ENCODE measurements at regions not wholly inside any gene's neighbourhood (a gene's known extent, or its start where the extent isn't known, plus 50 kb on each side); places are given as distances from the start of the nearest gene placed in this dataset.

DNA sequence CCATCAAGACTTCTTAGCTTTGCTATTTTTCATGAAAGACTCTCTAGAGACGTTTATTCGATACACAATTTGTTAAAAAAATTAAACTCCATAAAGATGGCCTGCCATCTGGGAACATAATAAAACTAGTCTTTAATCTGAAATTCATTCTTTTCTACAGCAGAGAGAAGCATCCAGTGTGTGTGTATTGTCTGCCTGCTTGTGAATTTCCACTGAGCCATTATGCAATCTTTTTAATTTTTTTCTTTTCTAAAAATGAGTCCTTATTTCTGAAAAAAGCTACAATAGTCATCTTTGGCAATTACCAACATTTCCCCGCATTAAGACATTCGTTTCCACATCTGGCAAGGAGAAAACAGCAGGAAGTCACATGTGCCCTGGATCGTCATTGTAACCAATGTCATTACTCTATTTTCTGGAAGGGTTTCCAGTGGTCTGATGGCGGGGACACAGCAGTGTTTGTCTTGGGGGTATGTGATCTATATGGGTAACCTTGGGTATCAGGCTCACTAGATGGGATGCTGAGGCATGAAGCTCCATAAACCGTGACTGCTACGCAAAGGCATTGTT lies 263.1 kb downstream of the MSX2 start:
- TF ChIP-seq, protein P1, sequence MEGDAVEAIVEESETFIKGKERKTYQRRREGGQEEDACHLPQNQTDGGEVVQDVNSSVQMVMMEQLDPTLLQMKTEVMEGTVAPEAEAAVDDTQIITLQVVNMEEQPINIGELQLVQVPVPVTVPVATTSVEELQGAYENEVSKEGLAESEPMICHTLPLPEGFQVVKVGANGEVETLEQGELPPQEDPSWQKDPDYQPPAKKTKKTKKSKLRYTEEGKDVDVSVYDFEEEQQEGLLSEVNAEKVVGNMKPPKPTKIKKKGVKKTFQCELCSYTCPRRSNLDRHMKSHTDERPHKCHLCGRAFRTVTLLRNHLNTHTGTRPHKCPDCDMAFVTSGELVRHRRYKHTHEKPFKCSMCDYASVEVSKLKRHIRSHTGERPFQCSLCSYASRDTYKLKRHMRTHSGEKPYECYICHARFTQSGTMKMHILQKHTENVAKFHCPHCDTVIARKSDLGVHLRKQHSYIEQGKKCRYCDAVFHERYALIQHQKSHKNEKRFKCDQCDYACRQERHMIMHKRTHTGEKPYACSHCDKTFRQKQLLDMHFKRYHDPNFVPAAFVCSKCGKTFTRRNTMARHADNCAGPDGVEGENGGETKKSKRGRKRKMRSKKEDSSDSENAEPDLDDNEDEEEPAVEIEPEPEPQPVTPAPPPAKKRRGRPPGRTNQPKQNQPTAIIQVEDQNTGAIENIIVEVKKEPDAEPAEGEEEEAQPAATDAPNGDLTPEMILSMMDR (IDR thresholded peaks at IDR 0.05; ENCODE audit: insufficient read depth, low read depth, low read length, missing control alignments): no peak
- no peak for DNase-seq (ENCODE audit: low read depth)
- H3K4me3 ChIP-seq (ENCODE audit: low read depth, low read length): no peak overlapping the region

GRCh38 chr5:174984863-174985262 lies 260.5 kb downstream of the MSX2 start:
- no peak for DNase-seq (ENCODE audit: low read depth)
- TF ChIP-seq, protein P1 (IDR thresholded peaks at IDR 0.05; ENCODE audit: insufficient read depth, low read depth, low read length, missing control alignments): no peak
- no peak overlapping the region for H3K4me3 ChIP-seq (ENCODE audit: low read depth, low read length)

- TF ChIP-seq, protein P1 (IDR thresholded peaks at IDR 0.05; ENCODE audit: insufficient read depth, low read depth, low read length, missing control alignments): no peak
- no peak overlapping the region for H3K4me3 ChIP-seq (ENCODE audit: low read depth, low read length)
- DNase-seq (ENCODE audit: low read depth): no peak
These were observed 258.1 kb downstream of the MSX2 start for GRCh38 chr5:174982485-174982884.

- no peak overlapping the region for H3K4me3 ChIP-seq (ENCODE audit: low read depth, low read length)
- TF ChIP-seq, protein P1 (IDR thresholded peaks at IDR 0.05; ENCODE audit: insufficient read depth, low read depth, low read length, missing control alignments): no peak
- no peak for DNase-seq (ENCODE audit: low read depth)
These were observed 257.0 kb downstream of the MSX2 start for GRCh38 chr5:174981416-174981815.

DNA sequence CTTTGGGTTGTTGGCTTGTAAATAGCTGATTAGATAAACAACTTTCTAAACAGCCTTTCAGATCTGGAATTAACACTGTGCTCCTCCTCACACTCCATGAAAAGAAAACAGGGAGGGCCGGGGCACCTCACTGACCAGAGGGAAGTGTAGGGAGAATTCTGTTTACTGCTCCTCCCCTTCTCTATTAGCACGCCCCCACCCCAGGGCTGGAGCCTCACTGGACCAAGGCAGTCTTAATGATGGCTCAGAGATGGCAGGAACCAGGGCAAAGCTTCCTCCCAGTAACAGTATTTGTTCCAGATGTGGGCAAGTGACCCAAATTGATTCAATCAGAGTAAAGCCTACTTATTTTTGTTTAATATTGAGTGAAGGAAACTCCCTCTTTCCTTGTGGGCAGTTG lies 256.6 kb downstream of the MSX2 start:
- TF ChIP-seq, protein P1 (IDR thresholded peaks at IDR 0.05; ENCODE audit: insufficient read depth, low read depth, low read length, missing control alignments): no peak
- no peak for DNase-seq (ENCODE audit: low read depth)
- H3K4me3 ChIP-seq (ENCODE audit: low read depth, low read length): no peak overlapping the region

DNA sequence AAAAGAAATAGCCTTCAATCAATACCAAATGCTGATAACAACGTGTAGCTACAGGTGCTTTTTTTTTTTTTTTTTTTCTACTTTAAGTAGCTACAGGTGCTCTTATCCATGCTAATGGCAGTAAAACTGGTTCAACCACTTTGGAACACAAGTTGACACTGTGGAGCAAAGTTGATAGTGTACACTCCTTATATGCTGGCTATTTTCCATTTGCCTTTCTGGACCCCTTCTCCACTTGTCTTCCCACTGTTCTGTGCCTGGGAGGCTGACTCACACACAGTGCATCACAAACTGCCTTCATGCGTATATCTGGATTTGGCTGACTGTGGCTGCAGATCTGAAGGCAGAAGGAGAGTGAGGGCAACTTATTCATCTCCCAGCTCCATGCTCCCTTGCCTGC lies 247.9 kb downstream of the MSX2 start:
- TF ChIP-seq, protein P1 (IDR thresholded peaks at IDR 0.05; ENCODE audit: insufficient read depth, low read depth, low read length, missing control alignments): no peak
- no peak overlapping the region for H3K4me3 ChIP-seq (ENCODE audit: low read depth, low read length)
- DNase-seq (ENCODE audit: low read depth): no peak

DNA sequence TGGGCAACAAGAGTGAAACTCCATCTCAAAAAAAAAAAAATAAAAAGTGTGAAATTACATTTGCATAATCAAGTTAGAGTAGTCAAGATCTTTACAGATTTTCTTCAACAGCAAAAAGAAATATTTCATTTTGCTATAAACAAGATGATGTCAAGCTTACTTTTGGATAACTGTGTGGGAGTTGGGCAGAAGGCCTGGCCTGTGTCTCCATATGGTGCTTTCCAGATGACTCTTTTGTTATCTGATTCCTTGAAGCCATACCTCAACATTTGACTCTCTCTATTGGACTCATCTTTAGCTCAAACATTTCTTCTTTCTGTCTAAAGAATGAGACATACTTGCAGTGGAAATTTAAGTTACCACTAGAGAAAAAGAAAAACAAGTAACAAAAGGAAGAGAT lies 246.8 kb downstream of the MSX2 start:
- TF ChIP-seq, protein P1 (IDR thresholded peaks at IDR 0.05; ENCODE audit: insufficient read depth, low read depth, low read length, missing control alignments): no peak
- DNase-seq (ENCODE audit: low read depth): no peak
- H3K4me3 ChIP-seq (ENCODE audit: low read depth, low read length): no peak overlapping the region

Data from GM12865 (cell line).